ENCODE measurements at regions not wholly inside any gene's neighbourhood (a gene's known extent, or its start where the extent isn't known, plus 50 kb on each side); places are given as distances from the start of the nearest gene placed in this dataset.

DNA sequence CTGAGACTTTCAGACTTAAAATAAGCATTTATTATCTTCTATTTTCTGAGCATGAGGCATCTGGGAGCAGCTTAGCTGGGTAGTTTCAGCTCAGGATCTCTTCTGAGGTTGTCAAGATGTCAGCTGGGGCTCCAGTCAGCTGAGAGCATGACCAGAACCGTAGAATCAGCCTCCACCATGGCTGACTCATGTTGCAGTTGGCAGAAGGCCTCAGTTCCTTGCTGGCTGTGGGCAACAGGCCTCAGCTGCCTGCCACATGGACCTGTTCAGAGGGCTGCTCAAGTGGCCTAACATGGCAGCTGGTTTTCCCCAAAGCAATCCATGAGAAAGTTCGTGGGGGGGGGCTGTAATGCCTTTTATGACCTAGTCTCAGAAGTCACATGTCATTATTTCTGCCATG is 142.3 kb downstream of the LY86 start:
- 52 to 73% (median 71%) methylated on average over 2 of the region's 2 CpGs for WGBS, 3 donors
- Histone ChIP-seq H3K27me3 (ENCODE audit: control insufficient read depth in 3 of 3, insufficient read depth in 3 of 3, low read length in 3 of 3) (no peaks in the 10 kb centered on the region), H3K27ac (ENCODE audit: low read depth in 1 of 3, low read length in 2 of 3) (no peak overlapping the region), H3K4me1 (ENCODE audit: control insufficient read depth in 3 of 3, insufficient read depth in 2 of 3, low read depth in 1 of 3, low read length in 2 of 3) (peaks cover 0 to 6% (median 2%) of the 10 kb centered on the region in 3 donors), H3K36me3 (ENCODE audit: control insufficient read depth in 3 of 3, insufficient read depth in 2 of 3, low read depth in 1 of 3, low read length in 3 of 3) (no peaks in the 10 kb centered on the region), H3K4me3 (ENCODE audit: low read depth in 1 of 3, low read length in 3 of 3) (no peak overlapping the region), H3K9me3 (ENCODE audit: control insufficient read depth in 2 of 2, insufficient read depth in 1 of 2, low read depth in 1 of 2, low read length in 1 of 2) (no peaks in the 10 kb centered on the region)
- DNase-seq: no peak
- no peak for FAIRE-seq

GRCh38 chr6:6734479-6735465 is 146.3 kb downstream of the LY86 start:
- FAIRE-seq (no peak), DNase-seq (peak in 1 of 2 donors; percentile 47)
- Histone ChIP-seq H3K9me3 (ENCODE audit: control insufficient read depth in 2 of 2, insufficient read depth in 1 of 2, low read depth in 1 of 2, low read length in 1 of 2) (no peaks in the 10 kb centered on the region), H3K4me1 (ENCODE audit: control insufficient read depth in 3 of 3, insufficient read depth in 2 of 3, low read depth in 1 of 3, low read length in 2 of 3) (peaks cover 0 to 9% (median 0%) of the 10 kb centered on the region in 3 donors), H3K4me3 (ENCODE audit: low read depth in 1 of 3, low read length in 3 of 3) (no peak overlapping the region), H3K27ac (ENCODE audit: low read depth in 1 of 3, low read length in 2 of 3) (no peak overlapping the region), H3K36me3 (ENCODE audit: control insufficient read depth in 3 of 3, insufficient read depth in 2 of 3, low read depth in 1 of 3, low read length in 3 of 3) (no peaks in the 10 kb centered on the region), H3K27me3 (ENCODE audit: control insufficient read depth in 3 of 3, insufficient read depth in 3 of 3, low read length in 3 of 3) (no peaks in the 10 kb centered on the region)
- 70 to 76% (median 74%) methylated on average over 16 of the region's 16 CpGs for WGBS, 3 donors

DNA sequence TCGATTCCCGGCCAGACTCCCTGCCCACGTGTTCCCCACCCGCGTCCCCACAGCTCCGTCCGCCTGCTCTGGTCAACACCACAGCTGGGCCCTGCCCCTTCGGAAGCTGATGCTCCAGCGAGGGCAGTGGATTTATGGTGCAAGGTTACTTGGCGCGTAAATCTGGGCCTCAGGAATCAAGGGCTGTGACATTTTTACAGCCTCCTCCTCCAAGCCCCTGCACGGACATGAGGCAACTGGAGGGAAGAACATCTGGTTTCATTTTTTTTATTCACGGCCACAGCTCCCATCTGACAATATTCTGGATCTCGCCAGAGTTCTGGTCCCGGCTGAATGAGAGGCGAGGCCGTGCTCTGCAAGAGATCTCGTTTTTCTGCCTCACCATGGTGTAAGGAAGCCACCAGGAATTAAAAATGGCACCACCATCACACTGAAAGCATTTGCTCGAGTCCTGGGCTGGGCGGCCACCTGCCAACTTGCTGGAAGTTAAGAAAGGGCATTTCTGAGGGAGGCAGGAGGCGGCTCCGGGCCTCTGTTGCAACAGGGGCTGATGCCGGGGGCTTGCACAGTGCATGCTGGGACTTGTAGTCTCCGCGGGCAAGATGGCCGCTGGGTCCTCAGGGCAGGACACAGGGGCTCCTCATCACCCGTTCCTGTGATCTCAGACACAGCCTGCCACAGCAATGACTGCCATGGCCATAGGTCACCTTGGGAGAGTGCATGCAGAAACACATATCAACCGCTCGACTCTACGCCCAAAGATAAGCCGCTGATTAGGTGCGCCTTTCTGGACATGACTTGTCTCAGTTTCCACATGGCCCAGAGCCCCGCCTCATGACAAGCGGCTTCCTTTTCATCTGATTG is 148.5 kb downstream of the LY86 start:
- H3K27ac ChIP-seq (ENCODE audit: low read depth in 1 of 3, low read length in 2 of 3): peak overlapping the region; percentile 24 to 58 (median 45)
- FAIRE-seq: no peak
- no peaks in the 10 kb centered on the region for H3K27me3 ChIP-seq (ENCODE audit: control insufficient read depth in 3 of 3, insufficient read depth in 3 of 3, low read length in 3 of 3)
- peak overlapping the region in 2 of 3 donors; percentile 11 to 47 for H3K4me3 ChIP-seq (ENCODE audit: low read depth in 1 of 3, low read length in 3 of 3)
- peaks cover 0 to 9% (median 0%) of the 10 kb centered on the region in 3 donors for H3K4me1 ChIP-seq (ENCODE audit: control insufficient read depth in 3 of 3, insufficient read depth in 2 of 3, low read depth in 1 of 3, low read length in 2 of 3)
- WGBS, 3 donors: 37 to 54% (median 46%) methylated on average over 34 of the region's 34 CpGs
- no peaks in the 10 kb centered on the region for H3K9me3 ChIP-seq (ENCODE audit: control insufficient read depth in 2 of 2, insufficient read depth in 1 of 2, low read depth in 1 of 2, low read length in 1 of 2)
- peak; percentile 86 to 96 for DNase-seq
- no peaks in the 10 kb centered on the region for H3K36me3 ChIP-seq (ENCODE audit: control insufficient read depth in 3 of 3, insufficient read depth in 2 of 3, low read depth in 1 of 3, low read length in 3 of 3)

- H3K27me3 ChIP-seq (ENCODE audit: control insufficient read depth in 3 of 3, insufficient read depth in 3 of 3, low read length in 3 of 3): no peaks in the 10 kb centered on the region
- FAIRE-seq: no peak
- H3K36me3 ChIP-seq (ENCODE audit: control insufficient read depth in 3 of 3, insufficient read depth in 2 of 3, low read depth in 1 of 3, low read length in 3 of 3): no peaks in the 10 kb centered on the region
- peaks cover 0 to 9% (median 0%) of the 10 kb centered on the region in 3 donors for H3K4me1 ChIP-seq (ENCODE audit: control insufficient read depth in 3 of 3, insufficient read depth in 2 of 3, low read depth in 1 of 3, low read length in 2 of 3)
- 20 to 48% (median 33%) methylated on average over 6 of the region's 6 CpGs for WGBS, 3 donors
- DNase-seq: peak; percentile 63
- no peaks in the 10 kb centered on the region for H3K9me3 ChIP-seq (ENCODE audit: control insufficient read depth in 2 of 2, insufficient read depth in 1 of 2, low read depth in 1 of 2, low read length in 1 of 2)
- H3K27ac ChIP-seq (ENCODE audit: low read depth in 1 of 3, low read length in 2 of 3): peak overlapping the region in 2 of 3 donors; percentile 25 to 58
- peak overlapping the region in 1 of 3 donors; percentile 47 for H3K4me3 ChIP-seq (ENCODE audit: low read depth in 1 of 3, low read length in 3 of 3)
These were observed 149.2 kb downstream of the LY86 start for GRCh38 chr6:6737671-6738070.

- H3K4me1 ChIP-seq (ENCODE audit: control insufficient read depth in 3 of 3, insufficient read depth in 2 of 3, low read depth in 1 of 3, low read length in 2 of 3): peaks cover 0 to 9% (median 0%) of the 10 kb centered on the region in 3 donors
- H3K27me3 ChIP-seq (ENCODE audit: control insufficient read depth in 3 of 3, insufficient read depth in 3 of 3, low read length in 3 of 3): no peaks in the 10 kb centered on the region
- no peak overlapping the region for H3K4me3 ChIP-seq (ENCODE audit: low read depth in 1 of 3, low read length in 3 of 3)
- no peaks in the 10 kb centered on the region for H3K36me3 ChIP-seq (ENCODE audit: control insufficient read depth in 3 of 3, insufficient read depth in 2 of 3, low read depth in 1 of 3, low read length in 3 of 3)
- 76 to 84% (median 82%) methylated on average over 2 of the region's 2 CpGs for WGBS, 3 donors
- no peak for DNase-seq
- no peaks in the 10 kb centered on the region for H3K9me3 ChIP-seq (ENCODE audit: control insufficient read depth in 2 of 2, insufficient read depth in 1 of 2, low read depth in 1 of 2, low read length in 1 of 2)
- no peak for FAIRE-seq
- no peak overlapping the region for H3K27ac ChIP-seq (ENCODE audit: low read depth in 1 of 3, low read length in 2 of 3)
These were observed 149.6 kb downstream of the LY86 start for GRCh38 chr6:6738108-6738507.

- peaks cover 0 to 9% (median 0%) of the 10 kb centered on the region in 3 donors for H3K4me1 ChIP-seq (ENCODE audit: control insufficient read depth in 3 of 3, insufficient read depth in 2 of 3, low read depth in 1 of 3, low read length in 2 of 3)
- no peak overlapping the region for H3K27ac ChIP-seq (ENCODE audit: low read depth in 1 of 3, low read length in 2 of 3)
- H3K9me3 ChIP-seq (ENCODE audit: control insufficient read depth in 2 of 2, insufficient read depth in 1 of 2, low read depth in 1 of 2, low read length in 1 of 2): no peaks in the 10 kb centered on the region
- no peaks in the 10 kb centered on the region for H3K36me3 ChIP-seq (ENCODE audit: control insufficient read depth in 3 of 3, insufficient read depth in 2 of 3, low read depth in 1 of 3, low read length in 3 of 3)
- WGBS, 3 donors: 54 to 63% (median 54%) methylated on average over 5 of the region's 5 CpGs
- no peak overlapping the region for H3K4me3 ChIP-seq (ENCODE audit: low read depth in 1 of 3, low read length in 3 of 3)
- FAIRE-seq: no peak
- no peak for DNase-seq
- H3K27me3 ChIP-seq (ENCODE audit: control insufficient read depth in 3 of 3, insufficient read depth in 3 of 3, low read length in 3 of 3): no peaks in the 10 kb centered on the region
These were observed 150.6 kb downstream of the LY86 start for GRCh38 chr6:6738922-6739716.

DNA sequence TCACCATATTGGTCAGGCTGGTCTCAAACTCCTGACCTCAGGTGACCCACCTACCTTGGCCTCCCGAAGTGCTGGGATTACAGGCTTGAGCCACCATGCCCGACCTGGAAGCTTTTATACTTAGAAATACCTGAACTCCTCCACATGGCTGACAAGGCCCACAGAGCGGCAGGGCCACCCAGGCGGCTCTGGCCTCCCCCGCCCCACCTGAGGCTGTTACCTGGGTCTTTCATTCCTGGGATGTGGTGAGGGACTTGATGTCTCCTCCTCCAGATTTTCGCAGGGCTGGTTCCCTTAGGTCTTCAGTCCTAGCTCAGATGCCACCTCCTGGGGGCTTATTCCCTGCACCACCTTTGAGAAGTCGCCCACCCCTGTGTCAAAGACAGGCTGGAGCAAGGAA is 152.1 kb downstream of the LY86 start:
- Histone ChIP-seq H3K4me1 (ENCODE audit: control insufficient read depth in 3 of 3, insufficient read depth in 2 of 3, low read depth in 1 of 3, low read length in 2 of 3) (peaks cover 0 to 9% (median 0%) of the 10 kb centered on the region in 3 donors), H3K4me3 (ENCODE audit: low read depth in 1 of 3, low read length in 3 of 3) (no peak overlapping the region), H3K9me3 (ENCODE audit: control insufficient read depth in 2 of 2, insufficient read depth in 1 of 2, low read depth in 1 of 2, low read length in 1 of 2) (peaks cover 0 to 3% of the 10 kb centered on the region in 2 donors), H3K27me3 (ENCODE audit: control insufficient read depth in 3 of 3, insufficient read depth in 3 of 3, low read length in 3 of 3) (no peaks in the 10 kb centered on the region), H3K27ac (ENCODE audit: low read depth in 1 of 3, low read length in 2 of 3) (no peak overlapping the region), H3K36me3 (ENCODE audit: control insufficient read depth in 3 of 3, insufficient read depth in 2 of 3, low read depth in 1 of 3, low read length in 3 of 3) (no peaks in the 10 kb centered on the region)
- FAIRE-seq (no peak), DNase-seq (no peak)
- 85 to 89% (median 89%) methylated on average over 7 of the region's 7 CpGs for WGBS, 3 donors

Measured in small intestine (tissue), 7 donors.